CD8-positive, alpha-beta memory T cell (primary cell): ENCODE measurements at regions not wholly inside any gene's neighbourhood (a gene's known extent, or its start where the extent isn't known, plus 50 kb on each side); places are given as distances from the start of the nearest gene placed in this dataset.
"Not testable (repeated sequence)": the region's sequence is repeated elsewhere in the genome, so short reads cannot be mapped to it uniquely, and the experiment has no call there.

Experiments used
- CTCF ChIA-PET: fragments of 350-600 bp; sonication (Branson Sonifier 250); formaldehyde crosslinking; loops from one replicate; lab custom pipeline; 2021; ENCODE audit warnings: antibody characterized with exemption; lab: Charles Lee
- POLR2A ChIA-PET: fragments of 350-600 bp; sonication (Branson Sonifier 250); formaldehyde crosslinking; loops from one replicate; lab custom pipeline; 2021; ENCODE audit warnings: antibody characterized with exemption; lab: Charles Lee
- DNase-seq, 5 donors: peaks; one replicate each; pipeline versions ENCODE4 v3.0.0 to v3.0.0-alpha.2; 2020 to 2022; ENCODE audit warnings: mixed read lengths in 1 of 5
- H3K27ac ChIP-seq: one replicate; pipeline ENCODE4 v1.7.0; 2013; ENCODE audit warnings: low read depth, mild to moderate bottlenecking, low read length, moderate library complexity
- H3K27me3 ChIP-seq: 2 replicates; pipeline ENCODE4 v1.7.0; 2013; ENCODE audit warnings: low read length, mild to moderate bottlenecking; ENCODE audit not compliant: insufficient read depth, poor library complexity, severe bottlenecking
- H3K36me3 ChIP-seq: 2 replicates; pipeline ENCODE4 v1.7.0; 2013; ENCODE audit warnings: mild to moderate bottlenecking, low read length, moderate library complexity; ENCODE audit not compliant: insufficient read depth
- H3K4me1 ChIP-seq: 2 replicates; pipeline ENCODE4 v1.7.0; 2013; ENCODE audit warnings: mild to moderate bottlenecking, low read length, moderate library complexity; ENCODE audit not compliant: insufficient read depth
- H3K4me3 ChIP-seq: 2 replicates; pipeline ENCODE4 v1.7.0; 2013; ENCODE audit warnings: mild to moderate bottlenecking, low read length
- H3K9me3 ChIP-seq: 2 replicates; pipeline ENCODE4 v1.7.0; 2013; ENCODE audit warnings: mild to moderate bottlenecking, low read length
- H3K27ac Mint-ChIP-seq, 8 donors: one replicate each; pipeline ENCODE4 v1.8.0; 2020 to 2021; ENCODE audit warnings: mixed read lengths in 8 of 8, mild to moderate bottlenecking in 6 of 8, inconsistent platforms in 3 of 8, moderate library complexity in 3 of 8
- H3K27me3 Mint-ChIP-seq, 2 donors: one replicate each; pipeline ENCODE4 v1.8.0; 2020 to 2021; ENCODE audit warnings: mixed read lengths in 2 of 2, mild to moderate bottlenecking in 1 of 2, moderate library complexity in 1 of 2
- H3K36me3 Mint-ChIP-seq, 3 donors: one replicate each; pipeline ENCODE4 v1.8.0; 2020 to 2021; ENCODE audit warnings: mixed read lengths in 3 of 3, inconsistent platforms in 1 of 3, mild to moderate bottlenecking in 1 of 3
- H3K4me1 Mint-ChIP-seq, 3 donors: one replicate each; pipeline ENCODE4 v1.8.0; 2020 to 2021; ENCODE audit warnings: mixed read lengths in 3 of 3, inconsistent platforms in 1 of 3, mild to moderate bottlenecking in 1 of 3
- H3K4me3 Mint-ChIP-seq, 7 donors: one replicate each; pipeline ENCODE4 v1.8.0; 2020 to 2021; ENCODE audit warnings: mixed read lengths in 7 of 7, mild to moderate bottlenecking in 6 of 7, moderate library complexity in 4 of 7, inconsistent platforms in 2 of 7
- H3K9me3 Mint-ChIP-seq, 5 donors: one replicate each; pipeline ENCODE4 v1.8.0; 2020 to 2022; ENCODE audit warnings: mixed read lengths in 5 of 5, mild to moderate bottlenecking in 3 of 5, moderate library complexity in 2 of 5, inconsistent platforms in 1 of 5

GRCh38 chr9:32209164-32209563 lies 175.3 kb upstream of the ACO1 start:
- H3K36me3 Mint-ChIP-seq, H3K9me3 ChIP-seq, DNase-seq: not testable (repeated sequence)

DNA sequence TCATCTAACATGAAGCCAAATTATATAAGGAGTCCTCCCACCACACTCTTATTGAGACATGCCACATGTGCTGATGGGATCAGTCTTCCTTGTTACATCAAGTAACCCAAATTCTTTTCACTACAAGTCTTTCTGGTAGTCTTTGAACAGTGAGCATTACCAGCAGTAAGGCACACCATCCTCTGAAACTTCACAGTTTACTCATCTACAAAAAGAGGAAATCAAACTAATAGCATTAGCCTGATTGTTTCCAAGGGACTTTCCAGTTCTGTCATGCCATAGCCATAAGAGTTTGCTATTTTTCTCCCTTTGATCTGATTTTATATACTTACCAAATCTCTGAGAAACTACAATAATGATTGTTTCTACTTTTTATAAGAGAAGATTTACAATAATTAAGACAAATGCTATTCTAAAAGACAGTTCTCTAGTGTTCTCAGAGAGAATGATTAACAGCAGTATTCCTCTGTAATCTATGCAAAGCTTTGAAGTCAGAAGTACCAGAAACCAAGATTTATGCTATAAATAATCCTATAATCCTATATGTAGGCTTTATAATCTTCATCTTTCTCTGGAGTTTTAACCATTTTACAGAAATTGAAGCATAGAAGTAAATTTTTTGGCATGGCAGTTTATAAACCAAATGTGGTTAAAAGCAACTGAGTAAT lies 166.2 kb upstream of the ACO1 start:
- ChIA-PET CTCF (no interaction called here), POLR2A (no interaction called here)
- Mint-ChIP-seq H3K27me3 (no peaks in the 10 kb centered on the region), H3K36me3 (no peaks in the 10 kb centered on the region), H3K4me1 (no peaks in the 10 kb centered on the region), H3K27ac (no peak overlapping the region), H3K9me3 (no peaks in the 10 kb centered on the region), H3K4me3 (no peak overlapping the region)
- H3K9me3 ChIP-seq: no peaks in the 10 kb centered on the region
- no peak overlapping the region for H3K27ac ChIP-seq
- no peak overlapping the region for H3K4me3 ChIP-seq
- no peaks in the 10 kb centered on the region for H3K36me3 ChIP-seq
- no peak for DNase-seq
- H3K4me1 ChIP-seq: no peaks in the 10 kb centered on the region
- H3K27me3 ChIP-seq: no peaks in the 10 kb centered on the region

More at GRCh38 chr9:32209164-32209563, 175.3 kb upstream of the ACO1 start:
- H3K4me1 Mint-ChIP-seq, H3K4me3 Mint-ChIP-seq, H3K27ac Mint-ChIP-seq, H3K27me3 Mint-ChIP-seq, H3K9me3 Mint-ChIP-seq, POLR2A ChIA-PET, H3K4me1 ChIP-seq, H3K36me3 ChIP-seq, H3K27ac ChIP-seq, CTCF ChIA-PET, H3K27me3 ChIP-seq, H3K4me3 ChIP-seq: not testable (repeated sequence)

DNA sequence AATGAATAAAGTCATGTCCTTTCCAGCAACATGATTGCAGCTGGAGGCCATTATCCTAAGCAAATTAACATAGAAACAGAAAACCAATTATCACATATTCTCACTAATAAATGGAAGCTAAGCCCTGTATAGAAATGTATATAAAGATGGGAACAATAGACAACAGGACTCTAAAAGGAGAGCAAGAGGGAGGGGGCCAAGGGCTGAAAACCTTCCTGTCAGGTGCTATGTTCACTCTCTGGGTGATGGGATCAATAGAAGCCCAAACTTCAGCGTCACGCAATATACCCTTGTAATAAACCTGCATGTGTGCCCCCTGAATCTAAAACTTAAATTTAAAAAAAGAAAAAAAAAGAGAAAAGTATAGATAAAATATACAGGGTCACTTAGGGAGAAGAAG lies 163.7 kb upstream of the ACO1 start:
- Mint-ChIP-seq H3K9me3 (no peaks in the 10 kb centered on the region), H3K36me3 (no peaks in the 10 kb centered on the region), H3K4me3 (no peak overlapping the region), H3K4me1 (no peaks in the 10 kb centered on the region), H3K27ac (no peak overlapping the region), H3K27me3 (no peaks in the 10 kb centered on the region)
- ChIA-PET CTCF (no interaction called here), POLR2A (no interaction called here)
- no peak overlapping the region for H3K4me3 ChIP-seq
- H3K27ac ChIP-seq: no peak overlapping the region
- no peaks in the 10 kb centered on the region for H3K27me3 ChIP-seq
- no peak for DNase-seq
- H3K9me3 ChIP-seq: no peaks in the 10 kb centered on the region
- H3K4me1 ChIP-seq: no peaks in the 10 kb centered on the region
- H3K36me3 ChIP-seq: no peaks in the 10 kb centered on the region

- Mint-ChIP-seq H3K27ac (no peak overlapping the region), H3K27me3 (peaks cover 0 to 4% of the 10 kb centered on the region in 2 donors), H3K9me3 (peaks cover 0 to 6% (median 0%) of the 10 kb centered on the region in 5 donors), H3K4me1 (no peaks in the 10 kb centered on the region), H3K36me3 (no peaks in the 10 kb centered on the region), H3K4me3 (no peak overlapping the region)
- Histone ChIP-seq H3K4me1 (no peaks in the 10 kb centered on the region), H3K4me3 (no peak overlapping the region), H3K9me3 (no peaks in the 10 kb centered on the region), H3K27ac (no peak overlapping the region), H3K36me3 (no peaks in the 10 kb centered on the region), H3K27me3 (no peaks in the 10 kb centered on the region)
- ChIA-PET CTCF (no interaction called here), POLR2A (no interaction called here)
- DNase-seq: no peak
These were observed 150.0 kb upstream of the ACO1 start for GRCh38 chr9:32234451-32234850.

DNA sequence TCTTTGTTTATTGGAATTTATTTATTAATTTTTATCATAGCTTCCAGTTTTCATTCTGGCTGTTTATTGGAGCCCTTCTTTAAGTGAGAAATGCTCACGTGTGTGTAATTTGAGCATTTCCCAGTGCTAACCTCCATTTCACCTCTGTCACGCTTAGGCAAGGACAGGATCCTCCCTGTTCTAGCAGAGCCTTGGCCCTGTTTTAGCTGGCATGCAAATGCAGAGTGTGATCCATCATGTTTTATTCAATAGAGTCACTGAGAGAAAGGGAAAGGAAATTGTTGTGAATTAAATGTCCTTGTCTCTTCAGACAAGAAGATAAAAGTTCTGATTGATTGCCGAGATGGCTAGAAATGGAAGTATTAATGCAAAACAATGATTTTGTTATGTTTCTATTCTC lies 137.3 kb upstream of the ACO1 start:
- H3K9me3 ChIP-seq: no peaks in the 10 kb centered on the region
- H3K36me3 ChIP-seq: no peaks in the 10 kb centered on the region
- no peak for DNase-seq
- Mint-ChIP-seq H3K9me3 (peaks cover 0 to 1% (median 0%) of the 10 kb centered on the region in 5 donors), H3K4me3 (no peak overlapping the region), H3K36me3 (no peaks in the 10 kb centered on the region), H3K27ac (no peak overlapping the region), H3K4me1 (no peaks in the 10 kb centered on the region), H3K27me3 (peaks cover 2 to 4% of the 10 kb centered on the region in 2 donors)
- no peaks in the 10 kb centered on the region for H3K27me3 ChIP-seq
- POLR2A ChIA-PET: no interaction called here
- no peaks in the 10 kb centered on the region for H3K4me1 ChIP-seq
- H3K4me3 ChIP-seq: no peak overlapping the region
- H3K27ac ChIP-seq: no peak overlapping the region
- CTCF ChIA-PET: no interaction called here

DNA sequence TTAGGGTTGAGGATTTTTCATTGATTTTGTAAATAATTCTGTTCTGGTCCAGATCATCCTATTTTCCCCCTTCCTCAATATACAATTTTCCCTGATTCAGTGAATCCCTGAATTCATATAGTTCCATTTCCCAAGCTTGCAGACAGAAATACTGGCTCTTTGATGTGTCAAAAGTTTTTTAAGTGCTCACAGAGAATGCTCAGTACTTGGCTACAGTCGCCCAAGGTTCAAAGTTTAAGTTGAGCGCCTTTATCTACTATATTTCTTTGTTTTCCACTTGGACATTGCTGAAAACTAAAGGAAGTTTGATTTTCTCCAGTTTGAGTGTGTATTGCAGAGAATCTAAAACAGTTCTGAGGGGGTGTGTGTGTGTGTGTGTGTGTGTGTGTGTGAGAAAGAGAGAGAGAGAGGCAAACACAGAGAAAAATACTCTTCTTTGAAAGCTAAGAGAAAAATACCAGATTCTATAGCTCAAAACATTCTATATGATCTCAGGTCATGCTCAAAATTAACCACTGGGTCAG lies 136.2 kb upstream of the ACO1 start:
- H3K27me3 Mint-ChIP-seq: peaks cover 2 to 4% of the 10 kb centered on the region in 2 donors
- H3K36me3 Mint-ChIP-seq: no peaks in the 10 kb centered on the region
- Histone ChIP-seq H3K9me3 (no peaks in the 10 kb centered on the region), H3K27ac (no peak overlapping the region), H3K4me1 (no peaks in the 10 kb centered on the region), H3K4me3 (no peak overlapping the region), H3K36me3 (no peaks in the 10 kb centered on the region), H3K27me3 (no peaks in the 10 kb centered on the region)
- no peak overlapping the region for H3K27ac Mint-ChIP-seq
- H3K4me1 Mint-ChIP-seq: no peaks in the 10 kb centered on the region
- ChIA-PET POLR2A (no interaction called here), CTCF (no interaction called here)
- no peak for DNase-seq
- no peaks in the 10 kb centered on the region for H3K9me3 Mint-ChIP-seq
- H3K4me3 Mint-ChIP-seq: no peak overlapping the region

GRCh38 chr9:32251539-32251938 lies 132.9 kb upstream of the ACO1 start:
- H3K36me3 Mint-ChIP-seq: no peaks in the 10 kb centered on the region
- no peak overlapping the region for H3K4me3 Mint-ChIP-seq
- peak in 2 of 5 donors; percentile 2 to 18 for DNase-seq
- Histone ChIP-seq H3K4me1 (no peaks in the 10 kb centered on the region), H3K27ac (no peak overlapping the region), H3K9me3 (no peaks in the 10 kb centered on the region), H3K4me3 (no peak overlapping the region), H3K27me3 (no peaks in the 10 kb centered on the region), H3K36me3 (no peaks in the 10 kb centered on the region)
- ChIA-PET POLR2A (no interaction called here), CTCF (no interaction called here)
- peaks cover 0 to 4% of the 10 kb centered on the region in 2 donors for H3K27me3 Mint-ChIP-seq
- H3K27ac Mint-ChIP-seq: no peak overlapping the region
- no peaks in the 10 kb centered on the region for H3K4me1 Mint-ChIP-seq
- peaks cover 0 to 2% (median 0%) of the 10 kb centered on the region in 5 donors for H3K9me3 Mint-ChIP-seq

DNA sequence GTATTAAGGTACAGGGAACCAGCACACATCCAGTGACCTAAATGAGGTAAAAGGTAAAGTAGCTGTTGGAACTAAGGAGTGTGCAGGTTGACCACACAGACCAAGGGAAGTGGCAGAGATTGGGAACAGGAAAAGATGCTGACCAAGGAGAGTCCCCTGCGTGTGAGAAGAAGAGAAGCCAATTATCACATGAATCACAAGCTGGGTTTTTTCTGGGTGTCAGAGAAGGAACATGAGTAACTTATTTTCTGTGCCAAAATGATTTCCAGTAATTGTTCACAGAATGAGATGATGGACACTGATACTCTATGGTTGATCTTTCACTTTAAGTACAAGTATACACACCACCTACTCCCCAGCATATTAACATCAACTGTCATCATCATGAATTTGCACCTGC lies 130.7 kb upstream of the ACO1 start:
- no peaks in the 10 kb centered on the region for H3K36me3 ChIP-seq
- POLR2A ChIA-PET: no interaction called here
- peaks cover 0 to 2% (median 0%) of the 10 kb centered on the region in 5 donors for H3K9me3 Mint-ChIP-seq
- H3K4me1 ChIP-seq: no peaks in the 10 kb centered on the region
- CTCF ChIA-PET: no interaction called here
- H3K27me3 ChIP-seq: no peaks in the 10 kb centered on the region
- no peak for DNase-seq
- no peak overlapping the region for H3K27ac ChIP-seq
- no peaks in the 10 kb centered on the region for H3K4me1 Mint-ChIP-seq
- no peak overlapping the region for H3K4me3 Mint-ChIP-seq
- H3K36me3 Mint-ChIP-seq: no peaks in the 10 kb centered on the region
- H3K4me3 ChIP-seq: no peak overlapping the region
- H3K27ac Mint-ChIP-seq: no peak overlapping the region
- peaks cover 4% of the 10 kb centered on the region in 2 donors for H3K27me3 Mint-ChIP-seq
- H3K9me3 ChIP-seq: no peaks in the 10 kb centered on the region
